GM06990 (cell line): ENCODE measurements at regions not wholly inside any gene's neighbourhood (a gene's known extent, or its start where the extent isn't known, plus 50 kb on each side); places are given as distances from the start of the nearest gene placed in this dataset.

Experiments
- DNase-seq: peaks from one replicate; pipeline ENCODE4 v3.0.0-alpha.2; 2011; ENCODE audit not compliant: insufficient read length; ENCODE audit errors: extremely low read depth
- H3K27me3 ChIP-seq: replicated peaks from 2 replicates; pipeline ENCODE4 v1.6.0; 2011; ENCODE audit warnings: low read length; ENCODE audit not compliant: control insufficient read depth, insufficient read depth
- H3K36me3 ChIP-seq: 2 replicates; pipeline ENCODE4 v1.5.1; 2011; ENCODE audit warnings: low read length; ENCODE audit not compliant: control insufficient read depth, insufficient read depth
- H3K4me3 ChIP-seq: replicated peaks from 2 replicates; pipeline ENCODE4 v1.5.1; 2011; ENCODE audit warnings: low read depth, mild to moderate bottlenecking, control low read depth, low read length
- CTCF ChIP-seq: IDR thresholded peaks from 2 replicates; pipeline ENCODE4 v1.5.1; 2011; ENCODE audit warnings: low read length, control low read depth, mild to moderate bottlenecking, inconsistent platforms; ENCODE audit not compliant: insufficient read depth, poor library complexity, severe bottlenecking

- H3K4me3 ChIP-seq = no peak overlapping the region
- no peaks in the 10 kb centered on the region for H3K27me3 ChIP-seq
- TF ChIP-seq CTCF = no peak
- no peak for DNase-seq
- H3K36me3 ChIP-seq = no peaks in the 10 kb centered on the region
These were observed 55.2 kb upstream of the PTGS2 start for GRCh38 chr1:186735463-186735862.

- TF ChIP-seq CTCF = no peak
- H3K4me3 ChIP-seq = no peak overlapping the region
- H3K36me3 ChIP-seq = no peaks in the 10 kb centered on the region
- no peaks in the 10 kb centered on the region for H3K27me3 ChIP-seq
- DNase-seq = no peak
These were observed 50.9 kb upstream of the PTGS2 start for GRCh38 chr1:186730951-186731729.
